LNCaP clone FGC (cell line): ENCODE measurements at regions not wholly inside any gene's neighbourhood (a gene's known extent, or its start where the extent isn't known, plus 50 kb on each side); places are given as distances from the start of the nearest gene placed in this dataset.

Source experiments
- DNase-seq: peaks from one replicate; pipeline ENCODE4 v3.0.0-alpha.2; 2011; ENCODE audit warnings: low read depth
- H3K4me3 ChIP-seq: 2 replicates; pipeline ENCODE4 v1.5.1; 2011; ENCODE audit warnings: mild to moderate bottlenecking, low read depth, low read length, control low read depth
- CTCF ChIP-seq: IDR thresholded peaks from 2 replicates; pipeline ENCODE4 v1.5.1; 2012; ENCODE audit warnings: mild to moderate bottlenecking; ENCODE audit not compliant: control insufficient read depth, insufficient read depth; ENCODE audit errors: extremely low read depth

- TF ChIP-seq CTCF: no peak
- no peak overlapping the region for H3K4me3 ChIP-seq
- no peak for DNase-seq
These were observed 330.9 kb upstream of the ZNF32 start for GRCh38 chr10:43979551-43979950.

GRCh38 chr10:43978936-43979335 lies 330.3 kb upstream of the ZNF32 start:
- TF ChIP-seq CTCF: no peak
- no peak overlapping the region for H3K4me3 ChIP-seq

GRCh38 chr10:43978091-43978490 lies 329.4 kb upstream of the ZNF32 start:
- H3K4me3 ChIP-seq: no peak overlapping the region
- TF ChIP-seq CTCF: no peak
- no peak for DNase-seq

More at GRCh38 chr10:43978936-43979335, 330.3 kb upstream of the ZNF32 start:
- no peak for DNase-seq

GRCh38 chr10:43976292-43976691 lies 327.6 kb upstream of the ZNF32 start:
- TF ChIP-seq CTCF: no peak
- no peak overlapping the region for H3K4me3 ChIP-seq
- DNase-seq: no peak

GRCh38 chr10:43973801-43974200 lies 325.1 kb upstream of the ZNF32 start:
- no peak for TF ChIP-seq CTCF
- no peak for DNase-seq

GRCh38 chr10:43972976-43973647 lies 324.4 kb upstream of the ZNF32 start:
- no peak overlapping the region for H3K4me3 ChIP-seq
- no peak for TF ChIP-seq CTCF
- no peak for DNase-seq

More at GRCh38 chr10:43973801-43974200, 325.1 kb upstream of the ZNF32 start:
- H3K4me3 ChIP-seq: no peak overlapping the region

- no peak for DNase-seq
- no peak for TF ChIP-seq CTCF
- H3K4me3 ChIP-seq: no peak overlapping the region
These were observed 323.3 kb upstream of the ZNF32 start for GRCh38 chr10:43971981-43972380.
